Right lobe of liver (tissue), 6 donors: ENCODE measurements at regions not wholly inside any gene's neighbourhood (a gene's known extent, or its start where the extent isn't known, plus 50 kb on each side); places are given as distances from the start of the nearest gene placed in this dataset.

Experiments
- ATAC-seq, 4 donors: fragments of 200-7000 bp; cut with Tn5 transposase; one replicate each; pipeline ENCODE4 v1.9.1; 2020; ENCODE audit warnings: mild to moderate bottlenecking in 4 of 4, moderate library complexity in 4 of 4
- DNase-seq, 3 donors: peaks; one replicate each; pipeline ENCODE4 v3.0.0-alpha.2; 2020
- H3K27ac ChIP-seq, 3 donors: fragments of 200-600 bp; one replicate each; pipeline ENCODE4 v1.8.0; 2022
- H3K27me3 ChIP-seq, 2 donors: fragments of 200-600 bp; one replicate each; pipeline ENCODE4 v1.8.0; 2022
- H3K36me3 ChIP-seq, 4 donors: fragments of 200-600 bp; sonication (generic) in 1 of 4; one replicate each; pipeline versions ENCODE4 v1.5.1 to v1.8.0; 2017 to 2022; ENCODE audit warnings: control low read depth in 1 of 4
- H3K4me1 ChIP-seq, 4 donors: fragments of 200-600 bp; sonication (generic) in 1 of 4; one replicate each; pipeline versions ENCODE4 v1.5.1 to v1.8.0; 2017 to 2022; ENCODE audit warnings: control low read depth in 1 of 4
- H3K4me3 ChIP-seq, 3 donors: fragments of 200-600 bp; one replicate each; pipeline ENCODE4 v1.8.0; 2022
- H3K9me3 ChIP-seq, 4 donors: fragments of 200-600 bp; sonication (generic) in 1 of 4; one replicate each; pipeline versions ENCODE4 v1.5.1 to v1.8.0; 2017 to 2022; ENCODE audit warnings: control low read depth in 1 of 4
- CTCF ChIP-seq, 4 donors: fragments of 200-600 bp in 3 of 4; fragments of 450-650 bp in 1 of 4; IDR thresholded peaks; one replicate each; pipeline versions ENCODE4 v1.5.1 to v1.8.0; 2016 to 2022; ENCODE audit warnings: antibody characterized with exemption in 4 of 4, mild to moderate bottlenecking in 2 of 4
- POLR2A ChIP-seq: fragments of 450-650 bp; IDR thresholded peaks from one replicate; pipeline ENCODE4 v1.6.1; 2017; ENCODE audit warnings: antibody characterized with exemption, mild to moderate bottlenecking
- WGBS: methylation state at CpG from one replicate; pipeline ENCODE4 v1.1.6; 2018; ENCODE audit warnings: low coverage, low lambda C conversion rate; ENCODE audit not compliant: insufficient coverage; ENCODE audit errors: missing lambda C conversion rate; 5-methylcytosine and 5-hydroxymethylcytosine counted together
- intact Hi-C, 2 donors: fragments of 100-400 bp; cut with DNase I; formaldehyde crosslinking; loops; one replicate each; pipeline versions ENCODE4 v1.11.2 to v1.14.1; 2022
- donor health status: DM: no; HTN: yes; CAD: no.
- donor health status: DM: no; HTN: no; CAD: no.
- donor health status: DM: no; HTN: no; CAD: no.
- donor health status: DM: no; HTN: yes; CAD: no.
- donor health status: DM: no; HTN: yes; CAD: no.

DNA sequence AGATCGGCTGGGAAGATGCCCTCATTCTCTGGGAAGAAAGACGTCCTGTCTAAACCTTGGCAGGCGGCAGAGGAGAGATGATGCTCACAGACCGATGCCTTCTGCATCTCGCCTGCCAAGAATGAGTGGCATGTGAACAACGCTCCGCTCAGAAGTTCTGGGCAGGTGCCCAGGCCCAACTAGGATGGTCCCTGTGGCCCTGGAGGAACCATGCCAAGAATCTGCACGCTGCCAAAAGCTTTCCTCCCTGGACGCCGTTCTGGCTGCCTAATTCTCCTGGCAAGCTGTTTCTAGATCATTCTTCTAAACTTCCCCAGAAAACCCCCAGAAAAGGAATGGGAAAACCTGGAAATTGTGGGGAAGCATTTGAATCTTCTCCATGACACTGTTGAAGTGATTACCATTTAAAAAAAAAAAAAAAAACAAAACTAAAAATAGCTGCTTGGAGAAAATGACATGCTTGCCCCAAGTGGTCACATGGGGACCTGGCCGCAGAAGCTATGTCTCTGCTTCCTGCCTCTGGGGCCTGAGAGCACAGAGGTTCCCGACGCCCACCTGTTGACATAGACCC is 440.9 kb downstream of the PRDM2 start:
- intact Hi-C loops: no loop called here
- Histone ChIP-seq H3K4me1 (no peaks in the 10 kb centered on the region), H3K27me3 (no peaks in the 10 kb centered on the region), H3K36me3 (no peaks in the 10 kb centered on the region), H3K4me3 (no peak overlapping the region), H3K27ac (no peak overlapping the region), H3K9me3 (no peaks in the 10 kb centered on the region)
- 64% methylated on average over 7 of the region's 13 CpGs for WGBS
- ATAC-seq: no peak
- no peak for DNase-seq
- no peak for TF ChIP-seq CTCF (IDR thresholded peaks at IDR 0.05)
- no peak for TF ChIP-seq POLR2A

- ATAC-seq (no peak), DNase-seq (no peak)
- no peaks in the 10 kb centered on the region for H3K27me3 ChIP-seq
- intact Hi-C loops: no loop called here
- WGBS: 40% methylated on average over 6 of the region's 6 CpGs
- H3K9me3 ChIP-seq: no peaks in the 10 kb centered on the region
- no peaks in the 10 kb centered on the region for H3K4me1 ChIP-seq
- H3K27ac ChIP-seq: no peak overlapping the region
- no peak overlapping the region for H3K4me3 ChIP-seq
- no peaks in the 10 kb centered on the region for H3K36me3 ChIP-seq
- TF ChIP-seq CTCF (IDR thresholded peaks at IDR 0.05): no peak
- TF ChIP-seq POLR2A: no peak
These were observed 441.7 kb downstream of the PRDM2 start for GRCh38 chr1:14141656-14142055.

GRCh38 chr1:14142397-14143100 is 442.6 kb downstream of the PRDM2 start:
- Histone ChIP-seq H3K27me3 (no peaks in the 10 kb centered on the region), H3K4me1 (no peaks in the 10 kb centered on the region), H3K27ac (no peak overlapping the region), H3K4me3 (no peak overlapping the region), H3K36me3 (no peaks in the 10 kb centered on the region), H3K9me3 (no peaks in the 10 kb centered on the region)
- no peak for DNase-seq
- intact Hi-C loops: no loop called here
- WGBS: 62% methylated on average over 10 of the region's 11 CpGs
- no peak for ATAC-seq
- TF ChIP-seq POLR2A (no peak), CTCF (IDR thresholded peaks at IDR 0.05) (no peak)

- no peak for ATAC-seq
- WGBS: 49% methylated on average over 5 of the region's 5 CpGs
- intact Hi-C loops: no loop called here
- DNase-seq: no peak
- Histone ChIP-seq H3K4me1 (no peaks in the 10 kb centered on the region), H3K27me3 (no peaks in the 10 kb centered on the region), H3K27ac (no peak overlapping the region), H3K36me3 (no peaks in the 10 kb centered on the region), H3K9me3 (no peaks in the 10 kb centered on the region), H3K4me3 (no peak overlapping the region)
- TF ChIP-seq CTCF (IDR thresholded peaks at IDR 0.05): no peak
- TF ChIP-seq POLR2A: no peak
These were observed 443.8 kb downstream of the PRDM2 start for GRCh38 chr1:14143777-14144176.
